ENCODE measurements at regions not wholly inside any gene's neighbourhood (a gene's known extent, or its start where the extent isn't known, plus 50 kb on each side); places are given as distances from the start of the nearest gene placed in this dataset.

DNA sequence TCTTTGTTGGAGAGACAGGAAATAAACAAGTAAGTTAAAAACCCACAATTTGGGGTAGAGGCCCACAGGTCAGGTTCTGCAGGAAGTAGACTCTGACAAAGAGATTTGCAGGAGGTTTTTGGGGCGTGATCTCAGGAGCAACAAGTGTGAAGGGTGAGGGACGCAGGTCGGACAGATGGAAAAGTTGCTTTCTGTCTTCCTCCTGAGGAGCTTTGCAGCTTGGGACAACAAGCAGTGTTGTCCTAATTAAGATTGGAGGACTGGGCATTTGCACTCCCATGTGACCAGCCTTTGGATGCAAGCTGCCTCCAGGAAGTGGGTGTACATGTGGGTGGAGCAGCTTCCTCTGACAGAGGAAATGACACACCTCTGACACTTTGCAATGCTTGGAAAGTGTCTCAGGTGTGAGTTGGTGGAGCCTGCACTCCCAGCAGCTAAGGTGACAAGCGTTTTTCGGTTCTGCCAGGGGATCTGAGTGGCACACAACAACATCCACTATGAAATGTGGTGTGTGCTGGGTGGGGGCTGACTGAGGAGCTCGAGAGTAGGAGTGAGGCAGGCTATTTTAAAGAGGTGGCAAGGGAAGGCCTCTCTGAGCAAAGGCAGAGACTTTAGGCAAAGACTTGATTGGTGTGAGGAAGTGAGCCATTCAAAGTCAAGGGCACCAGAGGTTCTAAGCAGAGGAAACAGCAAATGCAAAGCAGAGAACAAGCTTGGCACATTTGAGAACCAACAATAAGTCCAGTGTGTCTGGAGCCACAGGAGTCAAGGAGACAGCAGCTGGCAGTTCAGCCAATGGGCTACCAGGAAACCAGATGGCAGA, 339.8 kb upstream of the GATB start:
- no peak for DNase-seq (ENCODE audit: low read depth)
- H3K4me3 ChIP-seq (ENCODE audit: low read depth, low read length), result no peak overlapping the region
- TF ChIP-seq POLR2A (IDR thresholded peaks at IDR 0.05; ENCODE audit: extremely low read depth, insufficient read length), result no peak
- TF ChIP-seq, protein P1, sequence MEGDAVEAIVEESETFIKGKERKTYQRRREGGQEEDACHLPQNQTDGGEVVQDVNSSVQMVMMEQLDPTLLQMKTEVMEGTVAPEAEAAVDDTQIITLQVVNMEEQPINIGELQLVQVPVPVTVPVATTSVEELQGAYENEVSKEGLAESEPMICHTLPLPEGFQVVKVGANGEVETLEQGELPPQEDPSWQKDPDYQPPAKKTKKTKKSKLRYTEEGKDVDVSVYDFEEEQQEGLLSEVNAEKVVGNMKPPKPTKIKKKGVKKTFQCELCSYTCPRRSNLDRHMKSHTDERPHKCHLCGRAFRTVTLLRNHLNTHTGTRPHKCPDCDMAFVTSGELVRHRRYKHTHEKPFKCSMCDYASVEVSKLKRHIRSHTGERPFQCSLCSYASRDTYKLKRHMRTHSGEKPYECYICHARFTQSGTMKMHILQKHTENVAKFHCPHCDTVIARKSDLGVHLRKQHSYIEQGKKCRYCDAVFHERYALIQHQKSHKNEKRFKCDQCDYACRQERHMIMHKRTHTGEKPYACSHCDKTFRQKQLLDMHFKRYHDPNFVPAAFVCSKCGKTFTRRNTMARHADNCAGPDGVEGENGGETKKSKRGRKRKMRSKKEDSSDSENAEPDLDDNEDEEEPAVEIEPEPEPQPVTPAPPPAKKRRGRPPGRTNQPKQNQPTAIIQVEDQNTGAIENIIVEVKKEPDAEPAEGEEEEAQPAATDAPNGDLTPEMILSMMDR (IDR thresholded peaks at IDR 0.05; ENCODE audit: low read depth, low read length), result no peak
- TF ChIP-seq MYC (IDR thresholded peaks at IDR 0.05; ENCODE audit: low read depth, low read length), result no peak
- TF ChIP-seq, protein P2, sequence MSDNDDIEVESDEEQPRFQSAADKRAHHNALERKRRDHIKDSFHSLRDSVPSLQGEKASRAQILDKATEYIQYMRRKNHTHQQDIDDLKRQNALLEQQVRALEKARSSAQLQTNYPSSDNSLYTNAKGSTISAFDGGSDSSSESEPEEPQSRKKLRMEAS (IDR thresholded peaks at IDR 0.05; ENCODE audit: low read depth, low read length), result no peak

DNA sequence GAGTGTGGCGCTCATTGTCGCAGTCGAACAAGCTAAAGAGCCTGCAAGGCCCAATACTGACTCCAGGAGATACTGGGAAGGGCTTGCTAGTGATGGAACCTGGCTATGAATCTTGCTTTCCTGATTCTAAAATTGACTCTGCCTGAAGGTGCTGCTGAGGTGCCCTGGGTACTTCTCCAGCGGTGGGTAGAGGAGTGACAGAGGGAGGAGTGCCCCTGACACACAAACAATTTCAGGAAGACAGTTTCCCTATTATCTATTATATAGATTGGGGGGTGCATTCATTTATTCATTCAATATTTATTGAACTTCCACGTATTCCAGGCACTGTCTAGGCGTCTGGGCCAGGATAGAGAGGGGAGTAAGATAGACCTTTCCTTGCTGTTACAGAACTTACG, 339.2 kb upstream of the GATB start:
- TF ChIP-seq, protein P1 (IDR thresholded peaks at IDR 0.05; ENCODE audit: low read depth, low read length), result no peak
- TF ChIP-seq POLR2A (IDR thresholded peaks at IDR 0.05; ENCODE audit: extremely low read depth, insufficient read length), result no peak
- TF ChIP-seq MYC (IDR thresholded peaks at IDR 0.05; ENCODE audit: low read depth, low read length), result no peak
- TF ChIP-seq, protein P2 (IDR thresholded peaks at IDR 0.05; ENCODE audit: low read depth, low read length), result no peak
- no peak for DNase-seq (ENCODE audit: low read depth)
- H3K4me3 ChIP-seq (ENCODE audit: low read depth, low read length), result no peak overlapping the region

DNA sequence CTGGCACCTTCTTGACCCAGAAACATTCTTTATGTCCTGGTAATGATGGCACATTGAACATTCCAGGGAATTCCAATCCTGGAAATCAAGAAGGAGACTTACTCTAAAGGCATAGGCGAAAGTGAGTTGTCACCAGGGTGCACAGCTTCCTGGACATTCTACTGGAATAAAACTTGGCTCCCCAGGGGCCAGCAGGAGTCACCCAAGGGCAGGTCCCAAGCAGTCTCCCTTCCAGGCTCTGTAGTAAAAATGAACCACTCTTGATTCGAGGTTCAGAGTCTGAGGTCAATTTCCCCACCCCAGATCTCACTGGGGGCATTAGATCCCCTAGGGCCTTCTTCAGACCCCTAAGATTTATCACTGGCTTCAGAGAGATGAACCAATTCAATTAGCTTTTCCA, 338.7 kb upstream of the GATB start:
- TF ChIP-seq POLR2A (IDR thresholded peaks at IDR 0.05; ENCODE audit: extremely low read depth, insufficient read length), result no peak
- TF ChIP-seq, protein P2 (IDR thresholded peaks at IDR 0.05; ENCODE audit: low read depth, low read length), result no peak
- TF ChIP-seq, protein P1 (IDR thresholded peaks at IDR 0.05; ENCODE audit: low read depth, low read length), result no peak
- TF ChIP-seq MYC (IDR thresholded peaks at IDR 0.05; ENCODE audit: low read depth, low read length), result no peak
- no peak for DNase-seq (ENCODE audit: low read depth)
- no peak overlapping the region for H3K4me3 ChIP-seq (ENCODE audit: low read depth, low read length)

DNA sequence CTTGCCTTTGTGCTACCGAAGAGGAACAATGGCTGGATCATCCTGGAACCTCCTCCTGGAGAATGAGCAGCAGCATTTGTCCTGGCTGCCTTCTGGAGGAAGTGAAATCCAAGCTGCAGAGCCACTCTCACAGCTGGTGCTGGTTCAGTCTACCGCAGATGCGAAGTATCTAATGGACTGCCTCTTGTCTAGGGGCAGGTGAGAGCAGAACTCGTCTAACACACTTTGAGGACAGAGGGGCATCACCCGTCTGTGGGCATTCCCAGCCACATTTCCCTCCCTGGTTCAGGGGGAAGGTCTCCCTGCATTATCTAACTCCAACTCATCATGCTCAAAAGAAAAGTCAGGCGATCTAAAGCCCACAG, 338.2 kb upstream of the GATB start:
- no peak for TF ChIP-seq POLR2A (IDR thresholded peaks at IDR 0.05; ENCODE audit: extremely low read depth, insufficient read length)
- TF ChIP-seq, protein P1 (IDR thresholded peaks at IDR 0.05; ENCODE audit: low read depth, low read length), result no peak
- TF ChIP-seq, protein P2 (IDR thresholded peaks at IDR 0.05; ENCODE audit: low read depth, low read length), result no peak
- no peak for TF ChIP-seq MYC (IDR thresholded peaks at IDR 0.05; ENCODE audit: low read depth, low read length)
- H3K4me3 ChIP-seq (ENCODE audit: low read depth, low read length), result no peak overlapping the region
- no peak for DNase-seq (ENCODE audit: low read depth)

DNA sequence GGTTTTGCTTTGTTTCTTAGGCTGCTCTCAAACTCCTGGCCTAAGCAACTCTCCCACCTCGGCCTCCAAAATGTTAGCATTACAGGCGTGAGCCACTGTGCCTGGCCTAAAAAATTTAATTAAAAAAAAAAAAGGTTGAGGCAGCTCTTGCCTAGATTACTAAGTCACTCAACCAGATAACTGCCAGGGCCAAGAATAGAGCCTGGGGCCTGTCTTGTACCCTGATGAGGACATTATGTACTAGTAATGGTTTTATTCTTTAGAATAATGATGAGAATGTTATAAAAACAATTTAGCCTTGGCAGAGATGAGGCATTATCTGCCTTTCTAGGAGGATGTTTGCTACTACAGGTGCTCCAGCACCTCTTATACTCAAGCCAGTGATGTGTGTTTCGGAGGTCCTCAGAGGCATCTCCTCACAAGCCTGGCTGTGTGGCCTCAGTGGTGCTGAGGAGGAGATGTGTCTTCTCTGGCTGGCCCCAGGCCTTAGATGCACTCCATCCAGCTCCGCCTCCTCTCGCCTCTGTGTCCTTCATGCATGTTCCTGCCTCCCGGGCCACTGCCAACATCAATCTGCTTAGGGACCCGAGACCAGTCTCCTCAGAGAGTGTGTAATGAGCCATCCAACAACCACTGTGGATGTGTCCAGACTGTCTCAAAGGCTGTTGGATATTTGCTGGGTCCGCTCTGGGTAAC, 337.7 kb upstream of the GATB start:
- DNase-seq (ENCODE audit: low read depth), result no peak
- no peak overlapping the region for H3K4me3 ChIP-seq (ENCODE audit: low read depth, low read length)
- TF ChIP-seq MYC (IDR thresholded peaks at IDR 0.05; ENCODE audit: low read depth, low read length) (no peak), POLR2A (IDR thresholded peaks at IDR 0.05; ENCODE audit: extremely low read depth, insufficient read length) (no peak)
- TF ChIP-seq, protein P1 (IDR thresholded peaks at IDR 0.05; ENCODE audit: low read depth, low read length), result no peak
- TF ChIP-seq, protein P2 (IDR thresholded peaks at IDR 0.05; ENCODE audit: low read depth, low read length), result no peak

Data from NB4 (cell line).